A673 (cell line): ENCODE measurements at regions not wholly inside any gene's neighbourhood (a gene's known extent, or its start where the extent isn't known, plus 50 kb on each side); places are given as distances from the start of the nearest gene placed in this dataset.

Experiments
- BruUV-seq: library from RNA; stranded (reverse); fragments of 400-500 nt; replicated peaks from 2 replicates; lab custom pipeline; 2021; lab: Mats Ljungman, UMichigan
- CTCF ChIA-PET: fragments of 300-600 bp; sonication (Branson Sonifier 250); formaldehyde crosslinking; loops from one replicate; lab custom pipeline; 2022; ENCODE audit warnings: antibody characterized with exemption; lab: Charles Lee
- POLR2A ChIA-PET: fragments of 300-600 bp; sonication (Branson Sonifier 250); formaldehyde crosslinking; loops from one replicate; lab custom pipeline; 2022; ENCODE audit warnings: antibody characterized with exemption; ENCODE audit not compliant: low non-redundant PET; lab: Charles Lee
- DNase-seq: peaks from one replicate; pipeline ENCODE4 v3.0.0-alpha.2; 2015; ENCODE audit warnings: low spot score
- H3K27ac ChIP-seq: fragments of 200-600 bp; sonication (generic); 2 replicates; pipeline ENCODE4 v1.5.1; 2016; ENCODE audit warnings: mixed run types, low read depth, mild to moderate bottlenecking, mixed read lengths, antibody characterized with exemption, low read length; ENCODE audit not compliant: poor library complexity, severe bottlenecking
- H3K27me3 ChIP-seq: fragments of 200-600 bp; sonication (generic); replicated peaks from 2 replicates; pipeline ENCODE4 v1.6.1; 2017; ENCODE audit warnings: mixed run types, low read depth, mild to moderate bottlenecking, mixed read lengths, antibody characterized with exemption, low read length; ENCODE audit not compliant: insufficient read depth, poor library complexity
- H3K36me3 ChIP-seq: fragments of 200-600 bp; sonication (generic); 2 replicates; pipeline ENCODE4 v1.6.1; 2016; ENCODE audit warnings: mixed run types, mild to moderate bottlenecking, mixed read lengths, antibody characterized with exemption, low read length; ENCODE audit not compliant: insufficient read depth, poor library complexity, severe bottlenecking
- H3K4me1 ChIP-seq: fragments of 200-600 bp; sonication (generic); 2 replicates; pipeline ENCODE4 v1.6.1; 2017; ENCODE audit warnings: mixed run types, mild to moderate bottlenecking, mixed read lengths, antibody characterized with exemption, low read length; ENCODE audit not compliant: insufficient read depth, poor library complexity, severe bottlenecking
- H3K4me3 ChIP-seq: fragments of 200-600 bp; sonication (generic); 2 replicates; pipeline ENCODE4 v1.5.1; 2016; ENCODE audit warnings: low read depth, mixed run types, mild to moderate bottlenecking, mixed read lengths, low read length; ENCODE audit not compliant: poor library complexity, severe bottlenecking
- H3K9me3 ChIP-seq: fragments of 200-600 bp; sonication (generic); 2 replicates; pipeline ENCODE4 v1.6.1; 2016; ENCODE audit warnings: mixed run types, low read depth, mild to moderate bottlenecking, mixed read lengths, antibody characterized with exemption, low read length; ENCODE audit not compliant: poor library complexity, severe bottlenecking
- CTCF ChIP-seq: fragments of 300-800, 200-600 bp; sonication (generic); conservative IDR thresholded peaks from 2 replicates; pipeline ENCODE4 v1.5.1; 2017; ENCODE audit warnings: low read depth, mild to moderate bottlenecking, antibody characterized with exemption, low read length, moderate library complexity, mixed read lengths
- EZH2 ChIP-seq: fragments of 200-600 bp; sonication (generic); IDR thresholded peaks from 2 replicates; pipeline ENCODE4 v1.6.1; 2017; ENCODE audit warnings: borderline replicate concordance, low read depth, mild to moderate bottlenecking, mixed read lengths, antibody characterized with exemption, low read length; ENCODE audit not compliant: poor library complexity, severe bottlenecking
- intact Hi-C: fragments of 100-400 bp; cut with micrococcal nuclease; formaldehyde crosslinking; loops from one replicate; pipeline ENCODE4 v1.10.0; 2022; ENCODE audit not compliant: unreplicated experiment

GRCh38 chr1:103363008-103363365 lies 162.5 kb upstream of the RNPC3 start:
- CTCF ChIA-PET = no interaction called here
- Histone ChIP-seq H3K4me1 (no peaks in the 10 kb centered on the region), H3K27me3 (no peaks in the 10 kb centered on the region), H3K36me3 (no peaks in the 10 kb centered on the region), H3K4me3 (no peak overlapping the region), H3K9me3 (no peaks in the 10 kb centered on the region), H3K27ac (no peak overlapping the region)
- intact Hi-C loops = no loop called here
- TF ChIP-seq EZH2 = no peak
- TF ChIP-seq CTCF = no peak
- BruUV-seq = no TSS peak
- DNase-seq = no peak
- POLR2A ChIA-PET = no interaction called here

GRCh38 chr1:103362348-103363007 lies 163.0 kb upstream of the RNPC3 start:
- BruUV-seq = no TSS peak
- Histone ChIP-seq H3K27me3 (no peaks in the 10 kb centered on the region), H3K4me1 (no peaks in the 10 kb centered on the region), H3K9me3 (no peaks in the 10 kb centered on the region), H3K4me3 (no peak overlapping the region), H3K27ac (no peak overlapping the region), H3K36me3 (no peaks in the 10 kb centered on the region)
- ChIA-PET CTCF (no interaction called here), POLR2A (no interaction called here)
- TF ChIP-seq CTCF = no peak
- no peak for TF ChIP-seq EZH2
- DNase-seq = no peak
- intact Hi-C loops = no loop called here

GRCh38 chr1:103353391-103353790 lies 172.1 kb upstream of the RNPC3 start:
- TF ChIP-seq CTCF (no peak), EZH2 (no peak)
- intact Hi-C loops = no loop called here
- Histone ChIP-seq H3K27ac (no peak overlapping the region), H3K27me3 (no peaks in the 10 kb centered on the region), H3K4me1 (no peaks in the 10 kb centered on the region), H3K9me3 (no peaks in the 10 kb centered on the region), H3K36me3 (no peaks in the 10 kb centered on the region), H3K4me3 (no peak overlapping the region)
- CTCF ChIA-PET = no interaction called here
- POLR2A ChIA-PET = no interaction called here
- no TSS peak for BruUV-seq
- DNase-seq = no peak
